Astrocyte of the spinal cord (primary cell): ENCODE measurements at regions not wholly inside any gene's neighbourhood (a gene's known extent, or its start where the extent isn't known, plus 50 kb on each side); places are given as distances from the start of the nearest gene placed in this dataset.

Source experiments
- DNase-seq: peaks from one replicate; pipeline ENCODE4 v3.0.0; 2011; ENCODE audit warnings: low read depth, low spot score
- H3K4me3 ChIP-seq: 2 replicates; pipeline ENCODE4 v1.5.1; 2011; ENCODE audit warnings: low read depth, mild to moderate bottlenecking, low read length, moderate library complexity
- in situ Hi-C: cut with HindIII; loops from 2 replicates; pipeline ENCODE4 v1.10.0; 2017; ENCODE audit warnings: low sequenced_read_pairs
- TF ChIP-seq, protein P1 (sequence below): IDR thresholded peaks from 2 replicates; pipeline ENCODE4 v1.5.1; 2012; ENCODE audit warnings: low read depth, mild to moderate bottlenecking, low read length, inconsistent platforms

DNA sequence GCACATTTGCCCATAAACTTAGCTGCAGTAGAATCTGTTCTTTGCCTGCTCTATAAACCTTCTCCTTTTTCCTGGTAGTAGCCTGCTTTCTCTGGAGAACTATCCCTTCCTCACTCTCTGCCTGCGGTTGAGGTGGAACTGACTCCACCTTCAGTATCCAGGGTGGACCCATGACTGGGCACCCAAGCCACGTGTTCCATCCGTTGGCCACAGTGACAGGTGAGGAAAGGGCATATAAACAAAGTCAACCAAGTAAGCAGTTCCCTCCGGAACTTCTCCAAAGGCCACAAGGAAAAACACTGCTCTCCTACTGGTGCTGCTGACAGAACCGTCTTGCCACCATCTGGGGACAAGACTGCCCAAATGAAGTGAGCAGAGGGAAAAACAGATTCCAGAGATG lies 218.8 kb downstream of the TFAP2A start:
- no peak for DNase-seq
- TF ChIP-seq, protein P1, sequence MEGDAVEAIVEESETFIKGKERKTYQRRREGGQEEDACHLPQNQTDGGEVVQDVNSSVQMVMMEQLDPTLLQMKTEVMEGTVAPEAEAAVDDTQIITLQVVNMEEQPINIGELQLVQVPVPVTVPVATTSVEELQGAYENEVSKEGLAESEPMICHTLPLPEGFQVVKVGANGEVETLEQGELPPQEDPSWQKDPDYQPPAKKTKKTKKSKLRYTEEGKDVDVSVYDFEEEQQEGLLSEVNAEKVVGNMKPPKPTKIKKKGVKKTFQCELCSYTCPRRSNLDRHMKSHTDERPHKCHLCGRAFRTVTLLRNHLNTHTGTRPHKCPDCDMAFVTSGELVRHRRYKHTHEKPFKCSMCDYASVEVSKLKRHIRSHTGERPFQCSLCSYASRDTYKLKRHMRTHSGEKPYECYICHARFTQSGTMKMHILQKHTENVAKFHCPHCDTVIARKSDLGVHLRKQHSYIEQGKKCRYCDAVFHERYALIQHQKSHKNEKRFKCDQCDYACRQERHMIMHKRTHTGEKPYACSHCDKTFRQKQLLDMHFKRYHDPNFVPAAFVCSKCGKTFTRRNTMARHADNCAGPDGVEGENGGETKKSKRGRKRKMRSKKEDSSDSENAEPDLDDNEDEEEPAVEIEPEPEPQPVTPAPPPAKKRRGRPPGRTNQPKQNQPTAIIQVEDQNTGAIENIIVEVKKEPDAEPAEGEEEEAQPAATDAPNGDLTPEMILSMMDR = no peak
- in situ Hi-C loops = no loop called here
- H3K4me3 ChIP-seq = no peak overlapping the region

DNA sequence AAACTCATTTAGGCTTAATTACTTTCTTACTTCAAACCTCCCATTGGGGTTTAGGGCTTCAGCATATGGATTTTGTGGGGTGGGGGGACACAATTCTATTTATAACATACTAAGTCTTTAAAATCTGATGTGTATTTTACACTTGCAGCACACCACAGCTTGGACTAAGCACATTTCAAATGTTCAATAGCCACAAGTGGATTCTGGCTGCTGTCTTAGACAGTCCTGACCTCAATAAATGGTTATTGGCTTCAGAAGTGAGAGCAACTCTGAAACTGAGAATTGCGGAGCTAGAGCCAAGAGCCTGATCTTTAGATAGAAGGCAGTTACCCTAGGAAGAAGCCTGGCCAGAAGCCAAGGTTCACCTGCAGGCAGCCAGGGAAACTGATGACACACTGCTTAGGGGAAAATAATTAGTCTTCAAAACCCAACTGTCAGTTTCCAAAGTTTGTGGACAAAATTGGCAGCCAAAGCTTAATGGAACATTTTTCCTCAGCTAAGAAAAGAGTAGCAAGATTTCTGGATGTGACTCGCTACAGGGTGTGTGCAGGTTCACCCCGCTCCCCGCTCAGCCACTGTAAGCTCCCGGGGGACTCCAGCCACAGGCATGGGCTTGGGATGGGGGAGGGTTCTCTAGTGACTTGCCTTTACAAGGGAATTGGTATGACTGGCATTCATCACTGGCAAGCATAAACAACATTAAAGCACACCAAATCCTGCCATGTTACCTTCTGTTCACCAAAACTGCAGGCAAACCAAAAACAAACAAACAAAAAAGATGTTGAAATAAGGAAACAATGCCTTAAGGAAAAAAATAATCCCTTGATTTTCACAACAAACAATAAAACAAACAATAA lies 219.8 kb downstream of the TFAP2A start:
- H3K4me3 ChIP-seq = no peak overlapping the region
- TF ChIP-seq, protein P1 = no peak

DNA sequence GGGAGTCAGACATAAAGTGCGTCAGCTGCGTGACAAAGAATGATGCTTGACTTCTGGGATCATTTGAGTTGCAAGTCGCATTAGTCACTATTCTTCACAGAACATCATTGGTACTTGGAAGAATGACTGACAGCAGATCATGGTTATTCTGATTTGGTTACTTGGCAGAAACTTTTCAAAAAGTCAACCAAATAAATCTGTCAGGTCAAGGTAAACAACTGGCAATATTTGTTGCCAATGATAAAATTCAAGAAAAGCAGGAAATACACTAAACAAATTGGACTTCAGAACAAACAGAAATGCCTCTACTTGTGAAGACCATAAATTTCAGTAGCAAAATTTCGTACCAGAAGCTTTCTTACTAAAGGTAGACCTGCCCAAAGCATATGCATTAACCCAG lies 221.6 kb downstream of the TFAP2A start:
- TF ChIP-seq, protein P1 = no peak
- no peak for DNase-seq
- in situ Hi-C loops = no loop called here
- H3K4me3 ChIP-seq = no peak overlapping the region

More for the DNA sequence above, 219.8 kb downstream of the TFAP2A start:
- in situ Hi-C loops = no loop called here
- DNase-seq = no peak

DNA sequence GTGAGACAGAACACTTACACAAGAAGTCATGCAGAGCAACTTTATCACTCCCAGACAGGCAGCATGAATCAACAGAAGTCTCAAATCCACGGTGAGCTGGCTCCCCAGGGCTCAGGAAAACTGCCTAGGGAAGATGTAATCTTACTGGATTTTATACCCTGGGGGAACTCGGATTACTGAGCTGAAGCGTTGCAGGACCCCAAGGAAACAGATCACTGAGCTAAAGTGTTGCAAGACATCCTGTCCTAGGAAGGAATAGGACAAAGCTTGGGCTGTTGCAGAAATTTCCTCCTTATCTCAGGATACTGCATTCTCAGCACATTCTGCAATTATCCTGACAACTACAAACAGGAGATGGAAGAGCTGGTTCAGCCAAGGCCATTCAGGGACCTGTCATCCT lies 224.8 kb downstream of the TFAP2A start:
- DNase-seq = no peak
- TF ChIP-seq, protein P1 = no peak
- no peak overlapping the region for H3K4me3 ChIP-seq
- in situ Hi-C loops = no loop called here

DNA sequence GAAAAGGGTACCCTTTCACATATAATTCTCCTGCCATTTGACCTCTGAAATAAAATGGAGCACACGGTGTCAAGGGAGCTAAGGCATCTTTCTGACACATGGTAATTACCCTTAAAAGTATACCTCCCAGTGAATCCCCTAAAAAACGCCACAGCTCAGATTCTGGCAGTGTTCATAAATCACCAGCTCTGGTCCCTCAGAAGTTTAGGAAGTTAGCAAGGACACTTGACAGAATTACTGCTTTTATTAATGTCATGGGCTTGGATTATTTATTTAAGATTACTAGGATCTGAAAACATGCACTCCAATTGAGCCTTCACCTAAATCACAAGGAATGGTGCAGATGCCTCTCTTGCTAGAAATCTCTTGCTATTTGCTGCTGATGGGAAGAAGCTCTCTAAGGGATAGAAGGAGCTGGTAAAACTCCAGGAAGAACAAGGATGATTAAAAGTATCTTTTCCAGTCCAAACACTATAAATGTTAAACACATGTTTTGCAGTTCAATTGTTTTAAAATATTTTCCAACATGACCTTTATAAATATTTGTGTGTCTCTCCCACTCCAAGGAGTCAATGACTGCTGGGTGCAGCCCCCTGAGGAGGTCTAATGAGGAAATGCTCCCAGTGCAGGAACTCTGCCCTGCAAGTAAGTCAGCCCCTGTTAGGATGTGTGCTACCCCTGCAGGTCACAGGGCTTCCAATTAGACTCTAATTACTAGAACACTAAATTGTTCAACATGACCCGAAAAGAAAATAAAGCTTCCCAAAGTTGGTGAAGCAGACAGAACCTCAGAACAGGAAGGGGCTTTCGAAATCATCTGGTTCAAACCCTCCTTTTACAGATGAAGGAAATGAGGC lies 230.3 kb downstream of the TFAP2A start:
- in situ Hi-C loops = no loop called here

More for the DNA sequence above, 230.3 kb downstream of the TFAP2A start:
- TF ChIP-seq, protein P1 = no peak
- H3K4me3 ChIP-seq = no peak overlapping the region
- DNase-seq = no peak
